HG02571 (cell line): ENCODE measurements at regions not wholly inside any gene's neighbourhood (a gene's known extent, or its start where the extent isn't known, plus 50 kb on each side); places are given as distances from the start of the nearest gene placed in this dataset.
"Not testable (repeated sequence)": the region's sequence is repeated elsewhere in the genome, so short reads cannot be mapped to it uniquely, and the experiment has no call there.

ENCODE experiments used
- ATAC-seq: cut with Tn5 transposase; IDR thresholded peaks from one replicate; pipeline ENCODE4 v1.9.1; 2021; ENCODE audit warnings: mild to moderate bottlenecking, moderate library complexity; ENCODE audit not compliant: unreplicated experiment

DNA sequence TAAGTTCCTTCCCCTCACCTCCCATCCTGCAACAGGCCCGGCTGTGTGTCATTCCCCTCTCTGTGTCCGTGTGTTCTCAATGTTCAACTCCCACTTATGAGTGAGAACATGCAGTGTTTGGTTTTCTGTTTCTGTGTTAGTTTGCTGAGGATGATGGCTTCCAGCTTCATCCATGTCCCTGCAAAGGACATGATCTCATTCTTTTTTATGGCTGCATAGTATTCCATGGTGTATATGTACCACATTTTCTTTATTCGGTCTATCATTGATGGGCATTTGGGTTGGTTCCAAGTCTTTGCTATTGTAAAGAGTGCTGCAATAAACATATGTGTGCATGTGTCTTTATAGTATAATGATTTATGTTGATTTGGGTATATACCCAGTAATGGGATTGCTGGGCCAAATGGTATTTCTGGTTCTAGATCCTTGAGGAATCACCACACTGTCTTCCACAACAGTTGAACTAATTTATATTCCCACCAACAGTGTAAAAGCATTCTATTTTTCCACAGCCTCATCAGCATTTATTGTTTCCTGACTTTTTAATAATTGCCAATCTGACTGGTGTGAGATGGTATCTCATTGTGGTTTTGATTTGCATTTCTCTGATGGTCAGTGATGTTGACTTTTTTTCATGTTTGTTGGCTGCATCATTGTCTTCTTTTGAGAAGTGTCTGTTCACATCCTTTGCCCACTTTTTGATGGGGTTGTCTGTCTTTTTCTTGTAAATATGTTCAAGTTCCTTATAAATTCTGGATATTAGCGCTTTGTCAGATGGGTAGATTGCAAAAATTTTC is 174.1 kb upstream of the PHACTR1 start:
- not testable (repeated sequence) for ATAC-seq

DNA sequence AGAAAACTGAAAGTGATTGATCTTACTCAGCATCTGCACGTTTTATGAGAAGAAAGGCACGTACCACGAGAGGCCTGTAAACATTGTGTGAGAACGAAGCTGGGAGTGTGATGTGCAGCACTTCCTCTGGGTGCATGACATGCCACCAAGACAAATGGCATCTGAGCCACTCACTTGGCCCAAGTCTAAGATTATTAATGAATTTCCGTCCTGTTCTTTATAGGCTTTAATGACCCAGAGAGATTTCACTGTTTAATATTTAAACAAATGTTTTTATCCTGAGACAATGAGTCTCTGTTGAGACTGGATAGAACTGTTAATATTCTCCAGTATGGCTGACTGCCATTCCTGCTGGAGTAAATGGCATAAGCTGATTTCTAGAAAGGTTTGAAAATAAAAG is 172.6 kb upstream of the PHACTR1 start:
- ATAC-seq: no peak

DNA sequence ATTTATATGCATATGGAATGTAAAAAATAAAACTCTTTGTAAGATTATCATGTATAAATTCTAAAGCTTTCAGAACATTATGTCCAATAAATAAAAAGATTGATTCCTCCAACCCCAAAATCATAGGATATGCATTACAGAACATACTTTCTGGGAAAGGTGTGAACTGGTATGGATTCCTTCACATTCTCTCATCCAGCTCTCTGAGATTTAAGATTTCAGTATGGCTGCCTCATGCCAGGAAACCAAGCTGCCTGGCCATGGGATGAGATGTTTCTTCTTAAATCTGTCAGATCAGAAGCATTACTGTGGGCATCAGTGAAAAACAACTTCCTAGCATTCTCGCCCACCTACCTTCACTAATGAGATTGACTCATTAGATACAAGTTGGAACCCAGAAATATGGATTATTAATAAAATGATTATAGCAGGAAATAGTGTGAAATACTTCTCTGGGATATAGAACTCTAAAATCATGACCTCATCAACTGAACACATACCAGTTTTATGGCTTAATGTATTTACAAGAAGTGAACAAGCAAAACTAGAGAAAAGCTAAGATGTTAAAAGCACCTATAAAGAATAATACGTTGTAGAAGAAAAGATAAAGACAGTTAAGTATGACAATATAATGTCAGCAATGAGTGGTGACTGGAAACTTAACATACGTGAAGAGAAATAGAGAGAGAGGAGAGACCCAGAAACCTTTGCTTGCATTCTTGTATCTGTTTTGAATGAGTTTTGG is 171.6 kb upstream of the PHACTR1 start:
- ATAC-seq: no peak

DNA sequence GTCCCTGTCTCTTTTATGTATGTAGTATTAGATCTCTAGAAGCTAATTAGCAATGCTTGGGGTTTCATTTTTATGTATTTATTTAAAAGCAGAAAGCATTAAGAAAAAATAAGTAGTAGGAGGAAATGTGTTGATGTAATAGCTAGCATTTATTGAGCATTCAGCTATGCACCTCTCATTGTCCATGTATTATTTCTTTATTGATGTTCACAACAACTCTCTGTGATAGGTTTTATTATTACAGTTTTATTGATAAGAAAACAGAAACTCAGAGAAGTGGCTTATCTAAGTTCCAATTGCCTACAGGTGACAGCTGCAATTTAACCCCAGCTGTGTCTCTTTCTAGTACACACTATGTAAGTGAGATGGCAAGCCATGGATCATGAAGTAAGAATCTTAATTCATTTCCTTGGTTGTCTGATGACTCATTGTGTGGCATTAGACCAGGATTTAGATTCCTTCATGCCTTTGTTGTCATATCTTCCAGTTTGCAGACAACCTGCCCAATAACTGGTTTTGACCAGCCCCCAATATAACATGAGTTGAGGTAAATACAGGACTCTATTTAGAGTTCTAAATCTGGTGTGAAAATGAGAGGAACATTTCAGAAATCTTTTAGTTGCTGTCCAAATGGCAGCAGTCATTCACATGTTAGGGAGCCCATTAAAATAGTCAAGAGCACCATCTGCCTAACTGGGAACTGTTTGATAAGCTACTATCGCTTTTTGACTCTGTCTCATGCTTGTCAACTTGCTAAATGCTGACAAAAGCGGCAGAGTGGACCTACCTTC is 170.8 kb upstream of the PHACTR1 start:
- ATAC-seq: no peak

DNA sequence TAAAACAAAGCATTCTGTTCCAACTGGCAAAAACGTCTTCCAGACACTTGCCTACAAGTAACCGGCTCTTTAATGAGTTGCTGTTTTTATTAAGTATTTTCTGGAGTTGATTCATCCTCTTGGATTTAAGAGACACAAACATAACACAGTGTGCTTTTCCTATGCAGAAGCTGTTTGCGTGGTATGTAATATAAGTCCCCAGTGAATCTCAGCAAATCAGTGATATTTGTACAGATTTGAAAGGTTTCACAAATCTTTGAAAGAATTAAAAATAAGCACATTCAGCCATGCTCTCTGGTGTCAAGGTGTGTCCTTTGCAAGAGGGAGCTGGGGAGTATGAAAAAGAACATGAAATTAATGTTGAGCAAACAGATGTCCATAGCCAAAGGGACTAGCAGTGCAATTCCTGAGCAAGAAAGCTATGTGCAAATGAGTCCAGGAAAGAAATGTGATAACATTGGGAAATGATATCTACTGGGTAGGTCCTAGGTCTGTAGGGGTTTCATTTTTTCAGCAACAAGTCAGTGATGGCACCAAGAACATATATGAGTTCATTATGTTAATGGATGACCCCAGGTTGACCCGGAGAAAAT is 170.1 kb upstream of the PHACTR1 start:
- no peak for ATAC-seq

DNA sequence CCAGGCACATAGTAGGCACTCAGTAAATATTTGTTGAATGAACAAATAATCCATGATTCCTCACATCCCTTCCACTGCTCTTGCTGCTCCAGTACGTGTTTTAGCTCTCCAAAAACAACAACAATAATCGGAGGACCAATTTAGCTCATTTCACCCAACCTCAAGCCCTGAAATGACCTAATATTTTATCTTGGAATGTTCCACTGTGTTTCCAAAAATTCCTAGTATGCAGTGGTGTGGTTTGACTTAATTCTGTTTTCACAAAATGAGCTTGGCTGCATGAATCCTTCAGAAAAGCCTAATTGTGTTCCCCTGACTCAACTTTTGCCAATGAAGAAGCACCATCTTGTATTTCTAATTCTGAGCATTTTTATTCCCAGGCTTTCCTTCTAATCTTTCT is 168.0 kb upstream of the PHACTR1 start:
- no peak for ATAC-seq

DNA sequence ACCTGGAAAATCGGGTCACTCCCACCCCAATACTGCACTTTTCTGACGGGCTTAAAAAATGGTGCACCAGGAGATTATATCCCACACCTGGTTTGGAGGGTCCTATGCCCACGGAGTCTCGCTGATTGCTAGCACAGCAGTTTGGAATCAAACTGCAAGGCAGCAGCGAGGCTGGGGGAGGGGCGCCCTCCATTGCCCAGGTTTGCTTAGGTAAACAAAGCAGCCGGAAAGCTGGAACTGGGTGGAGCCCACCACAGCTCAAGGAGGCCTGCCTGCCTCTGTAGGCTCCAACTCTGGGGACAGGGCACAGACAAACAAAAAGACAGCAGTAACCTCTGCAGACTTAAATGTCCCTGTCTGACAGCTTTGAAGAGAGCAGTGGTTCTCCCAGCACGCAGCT is 167.1 kb upstream of the PHACTR1 start:
- not testable (repeated sequence) for ATAC-seq

DNA sequence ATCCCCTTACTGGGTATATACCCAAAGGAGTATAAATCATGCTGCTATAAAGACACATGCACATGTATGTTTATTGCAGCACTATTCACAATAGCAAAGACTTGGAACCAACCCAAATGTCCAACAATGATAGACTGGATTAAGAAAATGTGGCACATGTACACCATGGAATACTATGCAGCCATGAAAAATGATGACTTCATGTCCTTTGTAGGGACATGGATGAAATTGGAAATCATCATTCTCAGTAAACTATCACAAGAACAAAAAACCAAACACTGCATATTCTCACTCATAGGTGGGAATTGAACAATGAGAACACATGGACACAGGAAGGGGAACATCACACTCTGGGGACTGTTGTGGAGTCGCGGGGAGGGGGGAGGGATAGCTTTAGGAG is 161.7 kb upstream of the PHACTR1 start:
- ATAC-seq: not testable (repeated sequence)

DNA sequence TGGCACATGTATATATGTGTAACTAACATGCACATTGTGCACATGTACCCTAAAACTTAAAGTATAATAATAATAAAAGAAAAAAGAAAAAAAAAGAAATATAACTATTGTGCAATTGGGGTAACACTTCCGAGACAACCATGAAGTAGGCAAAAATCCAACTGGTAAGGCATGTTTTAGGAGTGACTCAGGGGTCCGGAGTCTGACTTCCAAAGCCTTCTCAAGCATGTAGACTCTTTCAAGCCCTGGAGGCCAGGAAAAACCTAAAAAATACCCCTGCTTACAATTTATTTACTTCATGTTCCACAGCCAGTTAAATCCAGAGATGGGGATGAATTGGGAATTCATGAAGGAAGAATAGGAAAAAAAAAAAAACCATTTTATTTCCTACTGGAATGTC is 161.3 kb upstream of the PHACTR1 start:
- ATAC-seq: no peak

DNA sequence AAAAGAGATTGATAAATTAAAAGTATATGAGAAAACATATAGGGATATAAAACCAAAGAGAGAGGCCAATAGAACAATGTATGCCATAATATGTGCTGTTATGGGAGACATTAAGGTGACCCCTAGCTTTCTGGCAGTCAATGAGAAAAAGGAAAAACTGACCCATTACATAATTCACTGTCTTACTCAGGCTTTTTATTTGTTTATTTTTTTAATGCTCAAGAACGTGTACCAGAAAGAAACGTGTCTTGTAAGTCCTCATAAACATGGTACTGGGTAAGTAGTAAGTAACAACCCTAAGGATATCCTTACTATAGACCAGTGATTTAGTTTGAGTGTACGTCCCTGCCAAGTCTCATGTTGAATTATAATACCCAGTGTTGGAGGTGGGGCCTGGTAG is 160.8 kb upstream of the PHACTR1 start:
- ATAC-seq: no peak

DNA sequence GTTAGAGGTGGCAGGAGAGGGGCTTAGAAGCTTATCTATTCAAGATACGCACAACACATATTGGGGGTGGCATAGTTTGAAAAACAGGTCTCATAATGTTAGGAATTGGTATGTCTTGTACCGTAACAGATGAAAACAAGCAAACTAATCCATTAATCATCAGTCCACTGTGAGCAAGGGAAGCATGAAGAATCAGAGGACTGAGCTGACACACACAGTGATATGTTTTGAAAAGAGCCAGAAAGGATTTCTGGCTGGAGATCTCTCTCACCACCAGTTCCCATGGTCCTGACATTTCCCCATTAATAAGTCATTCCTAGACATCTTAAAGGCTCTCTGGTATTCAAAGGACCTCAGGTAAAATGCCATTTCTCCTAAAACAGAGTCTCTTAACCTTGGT is 158.8 kb upstream of the PHACTR1 start:
- ATAC-seq: no peak

DNA sequence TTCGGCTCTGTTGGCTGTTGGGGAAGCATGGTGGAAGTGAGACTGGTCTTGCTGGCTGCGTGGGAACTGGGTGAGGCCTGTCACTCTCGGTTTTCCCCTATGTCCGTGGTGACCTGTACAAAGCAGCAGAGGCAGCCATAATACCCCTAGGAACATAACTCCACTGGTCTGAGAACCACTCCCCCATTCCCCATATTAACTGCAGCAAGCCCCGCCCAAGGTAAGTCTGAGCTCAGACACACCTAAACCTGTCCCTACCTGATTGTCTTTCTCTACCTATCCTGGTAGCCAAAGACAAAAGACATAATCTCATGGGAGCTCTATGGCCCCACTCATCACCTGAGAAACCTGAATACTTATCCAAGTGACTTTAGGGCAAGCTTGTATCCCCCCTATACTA is 156.3 kb upstream of the PHACTR1 start:
- ATAC-seq: no peak

DNA sequence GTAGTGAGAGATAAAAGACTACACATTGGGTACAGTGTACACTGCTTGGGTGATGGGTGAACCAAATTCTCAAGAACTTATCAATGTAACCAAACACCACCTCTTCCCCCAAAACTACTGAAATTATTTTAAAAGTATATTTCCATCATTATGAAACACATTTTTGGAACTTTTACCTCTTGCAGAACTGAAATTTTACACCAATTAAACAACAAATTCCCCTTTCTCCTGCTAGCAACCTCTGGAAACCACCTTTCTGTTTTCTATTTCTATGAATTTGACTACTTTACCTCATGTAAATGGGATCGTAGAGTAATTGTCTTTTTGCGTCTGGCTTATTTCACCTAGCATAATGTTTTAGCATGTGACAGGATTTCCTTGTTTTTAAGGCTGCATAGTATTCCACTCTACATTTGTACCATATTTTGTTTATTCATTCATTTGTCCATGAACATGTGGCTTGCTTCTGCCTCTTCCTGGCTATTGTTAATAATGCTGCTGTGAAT is 149.9 kb upstream of the PHACTR1 start:
- ATAC-seq: no peak

DNA sequence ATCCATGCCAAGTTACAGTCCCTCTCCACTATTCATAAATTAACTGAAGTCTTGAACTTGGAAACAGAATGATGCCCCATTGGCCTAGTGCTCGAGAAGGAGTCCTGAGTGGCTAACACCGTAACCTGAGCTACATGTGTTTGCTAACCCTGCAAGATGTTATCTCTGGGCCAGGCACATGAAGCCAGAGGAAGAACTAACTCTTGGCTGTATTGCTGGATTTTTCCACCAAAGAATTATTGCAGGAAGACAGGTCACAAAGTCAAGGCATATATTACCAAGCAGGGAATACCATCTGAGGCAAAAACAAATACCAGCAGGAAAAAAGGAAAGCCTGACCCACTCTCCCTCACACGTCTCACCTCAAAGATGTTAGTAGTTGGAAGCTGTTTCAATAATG is 148.9 kb upstream of the PHACTR1 start:
- no peak for ATAC-seq

DNA sequence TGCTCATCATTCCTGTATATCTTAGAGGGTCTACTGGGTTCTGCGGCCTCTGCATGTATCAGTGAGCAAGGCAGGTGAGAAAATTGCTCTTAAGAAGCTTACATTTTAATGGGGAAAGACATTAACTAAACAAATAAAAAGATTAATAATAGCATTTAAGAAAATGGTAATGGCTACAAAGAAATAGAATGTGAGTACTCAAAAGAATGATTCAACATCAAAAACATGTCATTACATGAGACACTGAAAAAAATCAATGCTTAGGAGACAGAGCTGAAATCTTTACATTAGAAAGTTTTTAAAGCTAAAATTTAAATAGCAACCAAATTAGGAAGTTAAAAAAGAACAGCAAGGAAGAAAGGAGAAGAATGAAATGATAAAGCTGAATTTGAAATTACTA is 146.9 kb upstream of the PHACTR1 start:
- no peak for ATAC-seq

DNA sequence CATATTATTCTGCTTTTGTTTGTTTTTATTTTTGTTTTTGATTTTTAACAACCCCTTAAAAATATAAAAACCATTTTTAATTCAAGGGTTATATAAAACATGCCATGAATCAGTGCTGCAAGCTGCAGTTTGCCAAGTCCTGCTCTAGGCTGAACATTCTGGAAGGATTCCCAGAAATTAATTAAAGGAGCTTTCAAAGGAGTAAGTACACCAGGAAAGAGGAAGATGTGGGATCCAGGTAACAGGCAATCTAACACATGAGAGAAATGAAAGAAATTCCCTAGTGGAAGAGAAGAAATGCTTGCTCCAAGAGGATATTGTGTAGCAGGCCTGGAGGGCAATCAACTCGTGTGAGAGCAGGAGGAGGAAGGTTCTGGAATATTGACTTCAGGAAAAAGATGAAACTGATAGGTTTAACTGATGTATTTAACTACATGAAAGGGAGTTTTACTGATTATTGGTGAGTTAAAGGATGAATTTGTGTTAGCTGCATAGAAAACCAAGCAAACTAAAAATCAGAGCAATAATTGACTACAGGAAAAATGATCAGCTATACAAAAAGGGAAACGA is 146.0 kb upstream of the PHACTR1 start:
- no peak for ATAC-seq

DNA sequence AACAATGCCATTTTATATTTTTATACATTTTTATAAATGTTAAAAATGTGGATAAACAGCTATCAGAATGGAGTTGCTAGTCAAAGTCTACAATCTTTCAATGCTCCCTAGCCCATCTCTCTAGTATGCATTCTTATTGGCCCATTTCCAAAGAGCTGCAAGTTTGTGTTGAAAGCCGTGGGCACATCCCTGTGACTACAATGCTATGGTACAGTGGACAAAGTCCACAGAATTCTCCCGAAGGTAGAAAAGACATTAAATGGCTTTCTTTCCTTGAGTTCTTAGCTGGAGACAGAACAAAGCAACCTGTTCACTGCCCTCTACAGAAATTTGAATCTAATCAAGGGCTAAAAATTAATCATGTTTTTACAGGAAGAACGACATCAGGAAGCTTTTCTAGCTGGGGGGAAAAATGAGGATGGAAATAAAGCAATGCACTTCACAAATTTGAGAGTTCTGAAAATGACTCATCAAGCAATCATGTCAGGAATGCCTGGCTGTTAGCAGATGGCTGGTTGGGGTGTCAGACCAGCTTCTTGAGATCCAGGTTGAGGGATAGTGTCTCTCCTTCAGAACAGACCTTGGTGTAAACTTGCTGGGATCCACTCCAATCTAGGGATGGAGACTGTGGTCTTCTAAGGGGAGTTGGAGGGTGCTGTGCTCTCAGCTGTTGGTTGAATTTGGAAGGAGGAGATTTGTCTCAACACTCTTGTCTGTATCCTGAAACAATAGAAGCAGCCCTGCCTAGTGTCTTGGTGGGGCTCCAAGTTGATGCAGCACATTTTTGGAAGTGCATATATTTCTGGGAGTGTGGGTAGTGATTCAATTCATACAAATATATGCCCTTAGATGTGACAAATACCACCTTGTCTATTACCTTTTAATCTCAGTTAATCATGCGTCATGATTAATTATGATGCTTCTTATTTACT is 143.4 kb upstream of the PHACTR1 start:
- no peak for ATAC-seq

DNA sequence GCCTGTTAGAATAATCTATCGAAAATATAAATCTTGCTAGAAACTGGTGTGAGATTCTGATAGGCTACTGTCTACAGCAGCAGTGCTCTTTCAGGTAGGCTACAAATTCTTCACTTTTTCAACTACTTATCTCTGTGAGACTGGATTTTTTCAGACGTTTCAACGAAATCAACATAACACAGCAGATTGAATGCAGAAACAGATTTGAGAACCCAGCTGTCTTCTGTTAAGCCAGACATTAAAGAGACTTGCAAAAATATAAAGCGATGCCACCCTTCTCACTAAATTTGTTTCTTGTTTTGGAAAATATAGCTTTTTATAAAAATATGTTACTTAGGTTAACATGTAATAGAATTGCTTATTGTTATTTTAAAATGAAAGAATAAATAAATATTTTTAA is 140.6 kb upstream of the PHACTR1 start:
- no peak for ATAC-seq

DNA sequence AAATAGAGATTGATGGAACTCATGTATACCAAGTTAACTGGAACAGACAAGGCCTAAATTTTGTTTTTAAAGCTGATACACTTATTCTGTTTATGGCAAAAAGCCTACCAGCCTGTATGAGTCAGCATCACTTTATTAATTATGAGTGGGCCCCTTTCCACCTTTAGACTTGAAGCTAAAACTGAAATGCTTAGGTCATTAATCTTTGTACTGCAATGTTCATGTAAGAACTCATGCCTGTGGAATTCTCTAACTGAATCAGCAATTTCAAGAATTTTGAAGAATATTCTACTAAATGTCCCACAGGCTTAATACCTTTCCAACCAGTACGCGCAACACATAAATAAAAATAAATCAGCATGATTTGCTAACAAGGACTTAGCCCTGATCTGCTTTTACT is 140.2 kb upstream of the PHACTR1 start:
- ATAC-seq: no peak
